NCI-H2029 treated with DMSO at 0.1 percent for 48 hours (cell line): ENCODE measurements at regions not wholly inside any gene's neighbourhood (a gene's known extent, or its start where the extent isn't known, plus 50 kb on each side); places are given as distances from the start of the nearest gene placed in this dataset.
"Not testable (repeated sequence)": the region's sequence is repeated elsewhere in the genome, so short reads cannot be mapped to it uniquely, and the experiment has no call there.

Experiments
- DNase-seq: peaks from one replicate; lab custom pipeline; 2025; lab: John Stamatoyannopoulos, UW

- DNase-seq: no peak
Measured at GRCh38 chr15:87752250-87752951, 504.1 kb downstream of the NTRK3 start.

- DNase-seq: no peak
Measured at GRCh38 chr15:87748483-87748882, 508.1 kb downstream of the NTRK3 start.

GRCh38 chr15:87747087-87747486 lies 509.5 kb downstream of the NTRK3 start:
- DNase-seq: peak; percentile 51

GRCh38 chr15:87746333-87746732 lies 510.2 kb downstream of the NTRK3 start:
- no peak for DNase-seq

- DNase-seq: no peak
Measured at GRCh38 chr15:87744815-87745214, 511.7 kb downstream of the NTRK3 start.

- DNase-seq: no peak
Measured at GRCh38 chr15:87743562-87743961, 513.0 kb downstream of the NTRK3 start.

- DNase-seq: no peak
Measured at GRCh38 chr15:87741350-87741749, 515.2 kb downstream of the NTRK3 start.

- DNase-seq: no peak
Measured at GRCh38 chr15:87740655-87741344, 515.7 kb downstream of the NTRK3 start.

GRCh38 chr15:87739866-87740265 lies 516.7 kb downstream of the NTRK3 start:
- no peak for DNase-seq

GRCh38 chr15:87739081-87739480 lies 517.5 kb downstream of the NTRK3 start:
- no peak for DNase-seq

- DNase-seq: not testable (repeated sequence)
Measured at GRCh38 chr15:87737460-87737859, 519.1 kb downstream of the NTRK3 start.

- no peak for DNase-seq
Measured at GRCh38 chr15:87736891-87737389, 519.6 kb downstream of the NTRK3 start.

- DNase-seq: no peak
Measured at GRCh38 chr15:87736401-87736800, 520.1 kb downstream of the NTRK3 start.

GRCh38 chr15:87735522-87735921 lies 521.0 kb downstream of the NTRK3 start:
- DNase-seq: no peak

- DNase-seq: no peak
Measured at GRCh38 chr15:87734571-87735373, 521.8 kb downstream of the NTRK3 start.

- no peak for DNase-seq
Measured at GRCh38 chr15:87733977-87734376, 522.6 kb downstream of the NTRK3 start.

- DNase-seq: no peak
Measured at GRCh38 chr15:87733541-87733941, 523.0 kb downstream of the NTRK3 start.

GRCh38 chr15:87732976-87733375 lies 523.6 kb downstream of the NTRK3 start:
- DNase-seq: no peak

GRCh38 chr15:87731630-87732029 lies 524.9 kb downstream of the NTRK3 start:
- no peak for DNase-seq

GRCh38 chr15:87730706-87731105 lies 525.8 kb downstream of the NTRK3 start:
- DNase-seq: no peak

- no peak for DNase-seq
Measured at GRCh38 chr15:87728998-87729397, 527.5 kb downstream of the NTRK3 start.

- no peak for DNase-seq
Measured at GRCh38 chr15:87727073-87727472, 529.5 kb downstream of the NTRK3 start.

- no peak for DNase-seq
Measured at GRCh38 chr15:87724330-87724729, 532.2 kb downstream of the NTRK3 start.
